IMR-90 (cell line): ENCODE measurements at regions not wholly inside any gene's neighbourhood (a gene's known extent, or its start where the extent isn't known, plus 50 kb on each side); places are given as distances from the start of the nearest gene placed in this dataset.

Experiments
- ATAC-seq: fragments of 200-7000 bp; cut with Tn5 transposase; 2 replicates; pipeline ENCODE4 v1.9.1; 2020; ENCODE audit warnings: low read depth, mild to moderate bottlenecking, moderate library complexity
- BruUV-seq: library from RNA; stranded (reverse); fragments of 400-500 nt; replicated peaks from 2 replicates; lab custom pipeline; 2021; lab: Mats Ljungman, UMichigan
- CTCF ChIA-PET: fragments of 300-600 bp; formaldehyde crosslinking; extraction: SDS; loops from one replicate; lab custom pipeline; 2021; ENCODE audit warnings: antibody characterized with exemption; lab: Yijun Ruan, JAX
- POLR2A ChIA-PET: fragments of 300-600 bp; sonication (Branson Sonifier 250); formaldehyde crosslinking; loops from one replicate; lab custom pipeline; 2022; ENCODE audit warnings: antibody characterized with exemption; ENCODE audit not compliant: unreplicated experiment; lab: Charles Lee
- DNase-seq: peaks from one replicate; pipeline ENCODE4 v3.0.0; 2013
- H2AFZ ChIP-seq: replicated peaks from 2 replicates; pipeline ENCODE3; 2013; ENCODE audit warnings: low read length, mild to moderate bottlenecking; ENCODE audit not compliant: poor library complexity
- H2AK5ac ChIP-seq: 2 replicates; pipeline ENCODE4 v1.6.1; 2013; ENCODE audit warnings: low read depth, low read length, inconsistent platforms
- H2AK9ac ChIP-seq: replicated peaks from 2 replicates; pipeline ENCODE3; 2013; ENCODE audit warnings: mild to moderate bottlenecking, low read depth, low read length, moderate library complexity; ENCODE audit not compliant: poor library complexity
- H2BK120ac ChIP-seq: 2 replicates; pipeline ENCODE4 v1.6.1; 2013; ENCODE audit warnings: low read depth, low read length, inconsistent platforms
- H2BK15ac ChIP-seq: 3 replicates; pipeline ENCODE4 v1.6.1; 2013; ENCODE audit warnings: low read depth, low read length, inconsistent platforms
- H2BK20ac ChIP-seq: 2 replicates; pipeline ENCODE4 v1.6.1; 2013; ENCODE audit warnings: low read depth, mild to moderate bottlenecking, inconsistent platforms, low read length, moderate library complexity
- H2BK5ac ChIP-seq: 2 replicates; pipeline ENCODE4 v1.6.1; 2013; ENCODE audit warnings: mild to moderate bottlenecking, low read depth, low read length, inconsistent platforms; ENCODE audit not compliant: poor library complexity, severe bottlenecking
- H3K14ac ChIP-seq: replicated peaks from 2 replicates; pipeline ENCODE4 v1.6.1; 2013; ENCODE audit warnings: low read depth, low read length, inconsistent platforms
- H3K18ac ChIP-seq: 2 replicates; pipeline ENCODE4 v1.6.1; 2013; ENCODE audit warnings: low read depth, low read length, control low read depth
- H3K23ac ChIP-seq: 2 replicates; pipeline ENCODE4 v1.6.1; 2013; ENCODE audit warnings: low read depth, low read length, inconsistent platforms
- H3K27ac ChIP-seq: 2 replicates; pipeline ENCODE4 v1.5.1; 2013; ENCODE audit warnings: mild to moderate bottlenecking, control low read depth, low read length; ENCODE audit not compliant: insufficient read depth
- H3K27me3 ChIP-seq: 2 replicates; pipeline ENCODE4 v1.6.1; 2013; ENCODE audit warnings: low read length; ENCODE audit not compliant: control insufficient read depth, insufficient read depth
- H3K36me3 ChIP-seq: 2 replicates; pipeline ENCODE4 v1.6.1; 2013; ENCODE audit warnings: low read length, mixed read lengths; ENCODE audit not compliant: control insufficient read depth, insufficient read depth
- H3K4ac ChIP-seq: 2 replicates; pipeline ENCODE4 v1.6.1; 2013; ENCODE audit warnings: low read depth, low read length, inconsistent platforms
- H3K4me1 ChIP-seq: 2 replicates; pipeline ENCODE4 v1.6.1; 2013; ENCODE audit warnings: low read length, mixed read lengths; ENCODE audit not compliant: control insufficient read depth, insufficient read depth
- H3K4me2 ChIP-seq: 2 replicates; pipeline ENCODE4 v1.6.1; 2013; ENCODE audit warnings: low read depth, mild to moderate bottlenecking, control low read depth, low read length, moderate library complexity
- H3K4me3 ChIP-seq: 2 replicates; pipeline ENCODE4 v1.5.1; 2013; ENCODE audit warnings: low read depth, mild to moderate bottlenecking, control low read depth, low read length, moderate library complexity; ENCODE audit not compliant: insufficient read depth
- H3K56ac ChIP-seq: 2 replicates; pipeline ENCODE4 v1.6.1; 2013; ENCODE audit warnings: low read length, inconsistent platforms; ENCODE audit not compliant: insufficient read depth; ENCODE audit errors: extremely low read depth
- H3K79me1 ChIP-seq, 2 experiments: 2 replicates each; pipeline ENCODE4 v1.6.1; 2013; ENCODE audit warnings: low read length in 2 of 2, inconsistent platforms in 1 of 2, low read depth in 1 of 2
- H3K9ac ChIP-seq: 2 replicates; pipeline ENCODE4 v1.6.1; 2013; ENCODE audit warnings: low read depth, low read length, control low read depth
- H3K9me1 ChIP-seq: 2 replicates; pipeline ENCODE4 v1.6.1; 2013; ENCODE audit warnings: low read length, inconsistent platforms; ENCODE audit not compliant: insufficient read depth
- H3K9me3 ChIP-seq: 2 replicates; pipeline ENCODE4 v1.6.1; 2013; ENCODE audit warnings: low read length; ENCODE audit not compliant: control insufficient read depth, insufficient read depth
- H4K20me1 ChIP-seq: 2 replicates; pipeline ENCODE4 v1.6.1; 2013; ENCODE audit warnings: low read length, inconsistent platforms; ENCODE audit not compliant: insufficient read depth
- H4K5ac ChIP-seq: 2 replicates; pipeline ENCODE4 v1.6.1; 2013; ENCODE audit warnings: mild to moderate bottlenecking, low read depth, low read length, control low read depth
- H4K8ac ChIP-seq, 2 experiments: 2 replicates each; pipeline ENCODE4 v1.6.1; 2013; ENCODE audit warnings: low read depth in 2 of 2, low read length in 2 of 2, control low read depth in 1 of 2, inconsistent platforms in 1 of 2
- H4K91ac ChIP-seq: 2 replicates; pipeline ENCODE4 v1.6.1; 2013; ENCODE audit warnings: low read depth, low read length, inconsistent platforms; ENCODE audit not compliant: insufficient read depth
- BHLHE40 ChIP-seq: fragments of 150-350 bp; IDR thresholded peaks from 2 replicates; pipeline ENCODE4 v1.6.1; 2016; ENCODE audit warnings: mild to moderate bottlenecking, low read depth, low read length
- CEBPB ChIP-seq: IDR thresholded peaks from 2 replicates; pipeline ENCODE4 v1.6.1; 2012; ENCODE audit warnings: low read depth, low read length, improper control_type of control experiment
- CHD1 ChIP-seq: IDR thresholded peaks from 2 replicates; pipeline ENCODE4 v1.6.1; 2012; ENCODE audit warnings: low read depth, low read length, improper control_type of control experiment
- FOS ChIP-seq: fragments of 150-350 bp; IDR thresholded peaks from 2 replicates; pipeline ENCODE4 v1.6.1; 2016; ENCODE audit warnings: low read depth, low read length
- MAFK ChIP-seq: IDR thresholded peaks from 2 replicates; pipeline ENCODE4 v1.6.1; 2012; ENCODE audit warnings: low read depth, low read length, improper control_type of control experiment
- MAZ ChIP-seq: IDR thresholded peaks from 2 replicates; pipeline ENCODE4 v1.6.1; 2012; ENCODE audit warnings: low read depth, mild to moderate bottlenecking, low read length, improper control_type of control experiment, moderate library complexity, borderline replicate concordance
- MXI1 ChIP-seq: IDR thresholded peaks from 2 replicates; pipeline ENCODE4 v1.6.1; 2012; ENCODE audit warnings: low read depth, mild to moderate bottlenecking, low read length, moderate library complexity, borderline replicate concordance
- NFE2L2 ChIP-seq: fragments of 150-350 bp; IDR thresholded peaks from 2 replicates; pipeline ENCODE4 v1.6.1; 2016; ENCODE audit warnings: low read depth, mild to moderate bottlenecking, low read length
- POLR2A ChIP-seq: IDR thresholded peaks from 2 replicates; pipeline ENCODE4 v1.6.1; 2012; ENCODE audit warnings: mild to moderate bottlenecking, low read depth, low read length
- RAD21 ChIP-seq: IDR thresholded peaks from 2 replicates; pipeline ENCODE4 v1.6.1; 2012; ENCODE audit warnings: low read length, improper control_type of control experiment
- RCOR1 ChIP-seq: IDR thresholded peaks from 2 replicates; pipeline ENCODE4 v1.6.1; 2012; ENCODE audit warnings: mild to moderate bottlenecking, low read length, improper control_type of control experiment; ENCODE audit not compliant: insufficient replicate concordance
- RFX5 ChIP-seq: IDR thresholded peaks from 2 replicates; pipeline ENCODE4 v1.8.0; 2012; ENCODE audit warnings: low read depth, mild to moderate bottlenecking, low read length, moderate library complexity
- SMC3 ChIP-seq: fragments of 150-350 bp; IDR thresholded peaks from 2 replicates; pipeline ENCODE4 v1.6.1; 2016; ENCODE audit warnings: low read depth, mild to moderate bottlenecking, antibody characterized with exemption, low read length, moderate library complexity
- WGBS, 2 experiments: methylation state at CpG; one replicate each; pipeline versions ENCODE4 v1.1.5 to v1.1.7; 2013; ENCODE audit warnings: missing lambda C conversion rate in 2 of 2; ENCODE audit not compliant: insufficient read length in 1 of 2; ENCODE audit errors: extremely low coverage in 2 of 2; 5-methylcytosine and 5-hydroxymethylcytosine counted together
- dilution Hi-C: fragments of 300-500 bp; cut with HindIII; formaldehyde crosslinking; loops from one replicate; pipeline ENCODE4 v1.14.3; 2018; ENCODE audit warnings: low sequenced_read_pairs; ENCODE audit not compliant: unreplicated experiment
- in situ Hi-C: fragments of 300-500 bp; cut with MboI; formaldehyde crosslinking; loops from 3 replicates; pipeline ENCODE4 v1.14.3; 2019; ENCODE audit warnings: low sequenced_read_pairs, inconsistent platforms, mixed read lengths
- intact Hi-C: fragments of 100-400 bp; cut with micrococcal nuclease; formaldehyde crosslinking; loops from 2 replicates; pipeline ENCODE4 v1.10.0; 2022
- TF ChIP-seq, protein P1 (sequence below): conservative IDR thresholded peaks from 2 replicates; pipeline ENCODE4 v1.5.1; 2012; ENCODE audit warnings: mild to moderate bottlenecking, low read depth, low read length, improper control_type of control experiment
- TF ChIP-seq, protein P2 (sequence below): fragments of 150-350 bp; IDR thresholded peaks from 2 replicates; pipeline ENCODE4 v1.6.1; 2017; ENCODE audit warnings: mild to moderate bottlenecking, antibody characterized with exemption, low read length, low read depth
- TF ChIP-seq, protein P3 (sequence below): fragments of 150-350 bp; IDR thresholded peaks from 2 replicates; pipeline ENCODE4 v1.6.1; 2016; ENCODE audit warnings: low read depth, mild to moderate bottlenecking, low read length, moderate library complexity, borderline replicate concordance

DNA sequence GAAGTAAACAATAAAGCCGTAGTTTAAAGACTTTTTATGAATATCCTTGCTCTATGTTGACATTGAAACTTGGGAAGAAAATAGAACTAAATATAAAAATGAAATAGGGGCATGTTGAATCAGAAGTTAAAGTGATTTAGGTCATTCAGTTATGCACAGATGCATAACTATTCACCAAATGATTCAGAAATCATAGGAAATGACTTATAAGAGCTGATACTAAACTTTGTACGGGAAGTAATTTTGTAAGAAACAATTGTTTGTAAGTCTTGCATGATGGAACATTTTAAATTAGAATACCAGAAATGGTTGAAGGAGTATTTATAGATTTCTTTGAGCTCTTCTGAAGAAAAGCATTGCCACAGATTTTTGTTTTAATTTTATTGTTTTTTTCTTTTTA is 246.5 kb downstream of the CPE start:
- Histone ChIP-seq H4K20me1 (no peaks in the 10 kb centered on the region), H3K27me3 (no peaks in the 10 kb centered on the region), H2BK5ac (no peak overlapping the region), H3K14ac (no peak overlapping the region), H3K36me3 (no peaks in the 10 kb centered on the region), H3K9me1 (no peaks in the 10 kb centered on the region), H3K4me1 (no peaks in the 10 kb centered on the region), H3K9me3 (peaks cover 3% of the 10 kb centered on the region), H3K56ac (no peak overlapping the region), H3K4ac (no peak overlapping the region), H3K9ac (no peak overlapping the region), H3K79me1 (no peaks in the 10 kb centered on the region), H3K4me2 (no peak overlapping the region), H4K91ac (no peak overlapping the region), H3K4me3 (no peak overlapping the region), H2AK9ac (no peak overlapping the region), H2AK5ac (no peak overlapping the region), H3K23ac (no peak overlapping the region), H4K8ac (no peak overlapping the region), H3K18ac (no peak overlapping the region), H2BK120ac (no peak overlapping the region), H2AFZ (no peak overlapping the region), H2BK15ac (no peak overlapping the region), H3K27ac (no peak overlapping the region), H2BK20ac (no peak overlapping the region), H4K5ac (no peak overlapping the region)
- intact Hi-C loops, result no loop called here
- DNase-seq, result no peak
- CTCF ChIA-PET, result no interaction called here
- in situ Hi-C loops, result no loop called here
- no CpG with 5 or more reads among the region's 2 CpGs for WGBS, 2 experiments
- dilution Hi-C loops, result no loop called here
- POLR2A ChIA-PET, result no interaction called here
- ATAC-seq, result no peak
- no peak for TF ChIP-seq CEBPB
- TF ChIP-seq, protein P1, sequence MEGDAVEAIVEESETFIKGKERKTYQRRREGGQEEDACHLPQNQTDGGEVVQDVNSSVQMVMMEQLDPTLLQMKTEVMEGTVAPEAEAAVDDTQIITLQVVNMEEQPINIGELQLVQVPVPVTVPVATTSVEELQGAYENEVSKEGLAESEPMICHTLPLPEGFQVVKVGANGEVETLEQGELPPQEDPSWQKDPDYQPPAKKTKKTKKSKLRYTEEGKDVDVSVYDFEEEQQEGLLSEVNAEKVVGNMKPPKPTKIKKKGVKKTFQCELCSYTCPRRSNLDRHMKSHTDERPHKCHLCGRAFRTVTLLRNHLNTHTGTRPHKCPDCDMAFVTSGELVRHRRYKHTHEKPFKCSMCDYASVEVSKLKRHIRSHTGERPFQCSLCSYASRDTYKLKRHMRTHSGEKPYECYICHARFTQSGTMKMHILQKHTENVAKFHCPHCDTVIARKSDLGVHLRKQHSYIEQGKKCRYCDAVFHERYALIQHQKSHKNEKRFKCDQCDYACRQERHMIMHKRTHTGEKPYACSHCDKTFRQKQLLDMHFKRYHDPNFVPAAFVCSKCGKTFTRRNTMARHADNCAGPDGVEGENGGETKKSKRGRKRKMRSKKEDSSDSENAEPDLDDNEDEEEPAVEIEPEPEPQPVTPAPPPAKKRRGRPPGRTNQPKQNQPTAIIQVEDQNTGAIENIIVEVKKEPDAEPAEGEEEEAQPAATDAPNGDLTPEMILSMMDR, result no peak
- TF ChIP-seq FOS, result no peak
- no peak for TF ChIP-seq MXI1
- no peak for TF ChIP-seq MAFK
- TF ChIP-seq CHD1, result no peak
- TF ChIP-seq RCOR1, result no peak
- no peak for TF ChIP-seq RFX5
- no peak for TF ChIP-seq RAD21
- TF ChIP-seq MAZ, result no peak
- no peak for TF ChIP-seq BHLHE40
- TF ChIP-seq NFE2L2, result no peak
- no peak for TF ChIP-seq POLR2A
- TF ChIP-seq, protein P2, sequence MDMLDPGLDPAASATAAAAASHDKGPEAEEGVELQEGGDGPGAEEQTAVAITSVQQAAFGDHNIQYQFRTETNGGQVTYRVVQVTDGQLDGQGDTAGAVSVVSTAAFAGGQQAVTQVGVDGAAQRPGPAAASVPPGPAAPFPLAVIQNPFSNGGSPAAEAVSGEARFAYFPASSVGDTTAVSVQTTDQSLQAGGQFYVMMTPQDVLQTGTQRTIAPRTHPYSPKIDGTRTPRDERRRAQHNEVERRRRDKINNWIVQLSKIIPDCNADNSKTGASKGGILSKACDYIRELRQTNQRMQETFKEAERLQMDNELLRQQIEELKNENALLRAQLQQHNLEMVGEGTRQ, result no peak
- TF ChIP-seq, protein P3, sequence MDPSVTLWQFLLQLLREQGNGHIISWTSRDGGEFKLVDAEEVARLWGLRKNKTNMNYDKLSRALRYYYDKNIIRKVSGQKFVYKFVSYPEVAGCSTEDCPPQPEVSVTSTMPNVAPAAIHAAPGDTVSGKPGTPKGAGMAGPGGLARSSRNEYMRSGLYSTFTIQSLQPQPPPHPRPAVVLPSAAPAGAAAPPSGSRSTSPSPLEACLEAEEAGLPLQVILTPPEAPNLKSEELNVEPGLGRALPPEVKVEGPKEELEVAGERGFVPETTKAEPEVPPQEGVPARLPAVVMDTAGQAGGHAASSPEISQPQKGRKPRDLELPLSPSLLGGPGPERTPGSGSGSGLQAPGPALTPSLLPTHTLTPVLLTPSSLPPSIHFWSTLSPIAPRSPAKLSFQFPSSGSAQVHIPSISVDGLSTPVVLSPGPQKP, result no peak
- TF ChIP-seq SMC3, result no peak
- no TSS peak for BruUV-seq
